HG02943 (cell line): ENCODE measurements at regions not wholly inside any gene's neighbourhood (a gene's known extent, or its start where the extent isn't known, plus 50 kb on each side); places are given as distances from the start of the nearest gene placed in this dataset.

Experiments
- ATAC-seq: cut with Tn5 transposase; IDR thresholded peaks from one replicate; pipeline ENCODE4 v1.9.1; 2021; ENCODE audit warnings: mild to moderate bottlenecking, low read depth, moderate library complexity; ENCODE audit not compliant: unreplicated experiment

DNA sequence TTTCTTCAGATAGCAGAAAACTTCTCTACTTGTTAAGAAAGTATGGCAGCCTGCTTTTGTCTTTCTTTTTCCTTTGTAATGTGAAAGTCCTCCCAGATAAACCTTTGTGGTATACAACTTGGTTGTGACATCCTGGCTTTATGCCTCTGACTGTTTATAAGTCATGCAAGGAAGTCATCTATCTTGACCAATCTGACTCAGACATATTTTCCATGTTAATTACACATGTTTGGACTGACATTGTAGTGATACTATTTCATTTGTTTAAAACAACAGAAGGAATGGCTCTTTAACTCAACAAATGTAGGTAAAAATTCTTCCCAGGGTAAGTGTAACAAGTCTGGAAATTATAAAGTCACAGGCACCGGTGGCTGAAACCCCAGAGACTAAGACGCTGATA is 341.6 kb upstream of the MEOX2 start:
- ATAC-seq: no peak

DNA sequence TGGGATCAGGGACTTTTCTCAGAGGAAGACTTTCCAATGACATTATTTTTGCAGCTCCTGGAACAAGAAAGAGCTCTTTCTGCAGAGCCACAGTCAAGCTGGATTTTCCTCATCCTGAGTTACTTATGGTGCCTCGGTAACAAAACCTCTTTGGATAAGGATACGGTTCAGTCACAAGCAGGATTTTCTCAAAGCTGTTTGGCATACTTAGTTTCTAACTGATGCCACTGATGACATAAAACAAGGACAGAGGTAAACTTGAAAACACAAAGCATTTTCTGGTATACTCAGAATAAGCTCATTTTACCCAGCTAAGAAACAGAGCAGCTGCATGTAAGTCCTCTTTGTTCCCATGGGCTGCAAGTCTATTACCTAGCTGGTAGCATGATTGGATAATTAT is 340.9 kb upstream of the MEOX2 start:
- no peak for ATAC-seq

- no peak for ATAC-seq
These were observed 340.0 kb upstream of the MEOX2 start for GRCh38 chr7:16026253-16027020.

DNA sequence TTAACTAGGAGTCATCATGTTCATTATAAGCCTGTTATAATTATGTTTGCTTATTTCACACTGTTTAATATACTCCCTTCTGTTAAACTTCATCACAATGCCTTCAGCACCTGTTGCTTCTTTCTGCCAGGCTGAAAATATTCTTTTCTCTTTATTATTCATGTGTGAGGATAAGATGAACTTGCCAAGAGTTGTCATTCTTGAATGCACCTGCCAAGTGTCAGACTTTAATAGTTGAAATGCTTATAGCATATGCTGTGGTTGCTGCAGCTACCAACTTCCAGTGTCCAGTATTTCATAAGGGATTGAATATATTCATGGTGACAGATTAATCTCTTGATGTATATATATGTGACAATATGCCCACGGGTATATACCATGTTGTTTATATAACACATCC is 339.2 kb upstream of the MEOX2 start:
- ATAC-seq: no peak

GRCh38 chr7:16023503-16023902 is 337.0 kb upstream of the MEOX2 start:
- no peak for ATAC-seq

GRCh38 chr7:16023046-16023445 is 336.6 kb upstream of the MEOX2 start:
- no peak for ATAC-seq

- no peak for ATAC-seq
These were observed 335.4 kb upstream of the MEOX2 start for GRCh38 chr7:16021851-16022250.

DNA sequence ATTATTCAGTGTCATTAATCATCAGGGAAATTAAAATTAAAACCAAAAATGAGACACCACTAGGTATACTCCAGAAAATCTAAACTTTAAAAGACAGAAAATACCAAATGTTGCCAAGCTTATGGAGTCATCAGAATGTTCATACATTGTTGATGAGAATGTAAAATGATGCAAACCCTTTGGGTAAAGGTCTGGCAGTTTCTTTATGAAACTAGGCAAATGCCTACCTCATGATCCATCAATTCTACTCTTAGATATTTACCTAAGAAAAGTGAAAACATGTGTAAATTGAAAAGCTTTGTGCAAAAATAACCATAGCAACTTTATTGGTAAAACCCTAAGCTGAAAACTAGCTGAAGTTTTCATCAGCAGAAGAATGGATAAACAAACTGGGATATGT is 329.5 kb upstream of the MEOX2 start:
- no peak for ATAC-seq

GRCh38 chr7:16014031-16014430 is 327.5 kb upstream of the MEOX2 start:
- ATAC-seq: no peak

DNA sequence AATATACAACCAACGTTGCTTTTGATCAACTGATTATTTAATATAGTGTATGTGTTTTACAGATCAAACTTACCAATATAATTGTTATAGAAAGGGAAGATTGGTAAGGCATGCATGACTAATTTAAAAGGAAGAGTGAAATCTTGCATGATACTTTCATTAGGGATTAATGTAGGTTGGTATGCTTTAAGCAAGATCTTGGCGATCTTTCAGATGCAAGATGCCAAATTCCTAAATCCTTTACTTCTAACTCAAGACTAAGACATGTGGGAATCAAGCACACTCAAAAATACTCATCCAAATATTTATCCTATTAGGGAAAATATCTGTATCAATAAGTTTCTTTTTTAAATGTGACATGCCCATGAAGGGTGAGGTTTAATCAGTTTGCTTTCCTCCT is 321.4 kb upstream of the MEOX2 start:
- ATAC-seq: no peak

GRCh38 chr7:16004702-16005101 is 318.2 kb upstream of the MEOX2 start:
- no peak for ATAC-seq

- ATAC-seq: no peak
These were observed 315.0 kb upstream of the MEOX2 start for GRCh38 chr7:16001477-16001876.

DNA sequence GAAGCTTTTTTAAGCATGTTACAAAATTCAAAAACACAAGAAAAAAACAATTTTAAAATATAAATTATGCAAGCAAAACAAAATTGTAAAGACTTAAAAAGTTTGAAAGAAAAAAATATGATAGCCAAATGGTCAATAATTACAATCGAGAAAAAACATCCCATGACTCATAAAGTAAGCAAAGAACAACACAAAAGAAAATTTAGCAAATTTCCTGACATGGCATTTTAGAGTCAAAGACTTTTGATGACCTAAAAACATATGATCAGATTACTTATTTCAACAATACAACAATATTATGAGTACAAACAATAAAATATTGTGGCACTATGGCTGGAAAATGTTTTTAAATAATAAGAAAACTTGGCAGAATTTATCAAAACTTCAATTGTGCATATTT is 312.1 kb upstream of the MEOX2 start:
- no peak for ATAC-seq

GRCh38 chr7:15995027-15995426 is 308.5 kb upstream of the MEOX2 start:
- no peak for ATAC-seq

- no peak for ATAC-seq
These were observed 302.7 kb upstream of the MEOX2 start for GRCh38 chr7:15989194-15989593.

- ATAC-seq: no peak
These were observed 299.3 kb upstream of the MEOX2 start for GRCh38 chr7:15985587-15986384.

GRCh38 chr7:15977663-15978062 is 291.2 kb upstream of the MEOX2 start:
- ATAC-seq: no peak

DNA sequence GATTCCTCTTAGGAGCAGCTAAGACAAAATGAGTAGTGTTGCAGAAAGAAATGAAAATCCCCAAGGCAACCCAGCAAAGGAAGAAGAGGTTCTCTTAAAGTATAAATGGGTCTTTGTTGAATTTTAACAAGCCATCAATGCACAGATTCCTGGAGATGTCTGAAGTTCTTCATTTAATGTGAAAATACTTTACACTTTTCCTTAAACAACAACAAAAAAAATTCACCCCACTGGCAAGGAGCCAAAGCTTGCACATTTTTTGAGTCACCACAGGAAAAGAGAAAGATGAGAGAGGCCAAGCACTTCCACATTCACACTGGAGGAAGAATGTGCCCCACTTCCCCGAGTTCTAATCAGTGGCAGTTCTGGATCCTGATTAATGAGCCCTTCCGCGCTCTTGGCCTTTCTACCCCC is 286.4 kb upstream of the MEOX2 start:
- ATAC-seq: no peak

- no peak for ATAC-seq
These were observed 281.1 kb upstream of the MEOX2 start for GRCh38 chr7:15967551-15967950.

- ATAC-seq: no peak
These were observed 280.6 kb upstream of the MEOX2 start for GRCh38 chr7:15967121-15967520.

GRCh38 chr7:15963206-15963605 is 276.7 kb upstream of the MEOX2 start:
- ATAC-seq: no peak
